Transverse colon (tissue), 4 donors: ENCODE measurements at regions not wholly inside any gene's neighbourhood (a gene's known extent, or its start where the extent isn't known, plus 50 kb on each side); places are given as distances from the start of the nearest gene placed in this dataset.
"Not testable (repeated sequence)": the region's sequence is repeated elsewhere in the genome, so short reads cannot be mapped to it uniquely, and the experiment has no call there.

Experiments used
- DNase-seq: peaks from one replicate; pipeline ENCODE4 v3.0.0-alpha.2; 2019
- H3K27ac ChIP-seq, 4 donors: fragments of 200-600 bp; sonication (generic); 2 replicates each; pipeline ENCODE4 v1.5.1; 2016 to 2018; ENCODE audit warnings: inconsistent platforms in 4 of 4
- H3K27me3 ChIP-seq: fragments of 200-600 bp; sonication (generic); 2 replicates; pipeline ENCODE4 v1.5.1; 2017; ENCODE audit warnings: inconsistent platforms
- H3K36me3 ChIP-seq, 4 donors: fragments of 200-600 bp; sonication (generic); 2 replicates each; pipeline ENCODE4 v1.5.1; 2017 to 2019; ENCODE audit warnings: inconsistent platforms in 4 of 4
- H3K4me1 ChIP-seq, 4 donors: fragments of 200-600 bp; sonication (generic); 2 replicates each; pipeline ENCODE4 v1.5.1; 2017 to 2020; ENCODE audit warnings: inconsistent platforms in 4 of 4
- H3K4me3 ChIP-seq, 4 donors: fragments of 200-600 bp; sonication (generic); 1 replicate in 1 of 4; 2 replicates in 3 of 4; pipeline versions ENCODE4 v1.5.1 to v1.6.1; 2017 to 2019; ENCODE audit warnings: inconsistent platforms in 4 of 4
- H3K9me3 ChIP-seq, 2 donors: fragments of 200-600 bp; sonication (generic); 2 replicates each; pipeline ENCODE4 v1.5.1; 2017 to 2019; ENCODE audit warnings: inconsistent platforms in 2 of 2
- CTCF ChIP-seq, 5 experiments: fragments of 200-600 bp in 3 of 5; fragments of 450-650 bp in 2 of 5; sonication (generic) in 3 of 5; IDR thresholded peaks; 1 replicate in 2 of 5; 2 replicates in 3 of 5; pipeline ENCODE4 v1.5.1; 2016 to 2017; ENCODE audit warnings: antibody characterized with exemption in 5 of 5, inconsistent platforms in 3 of 5, mild to moderate bottlenecking in 2 of 5, moderate library complexity in 1 of 5
- EP300 ChIP-seq: sonication (generic); formaldehyde crosslinking; IDR thresholded peaks from one replicate; pipeline ENCODE4 v1.6.1; 2017; ENCODE audit warnings: antibody characterized with exemption, low read depth
- POLR2A ChIP-seq: fragments of 450-650 bp; IDR thresholded peaks from one replicate; pipeline ENCODE4 v1.6.1; 2016; ENCODE audit warnings: antibody characterized with exemption, mild to moderate bottlenecking, moderate library complexity
- POLR2AphosphoS5 ChIP-seq, 3 donors: sonication (generic); formaldehyde crosslinking; IDR thresholded peaks; one replicate each; pipeline ENCODE4 v1.6.1; 2016; ENCODE audit warnings: antibody characterized with exemption in 3 of 3
- WGBS, 2 donors: methylation state at CpG; one replicate each; pipeline ENCODE4 v1.1.5; 2018; ENCODE audit warnings: low coverage in 1 of 2; 5-methylcytosine and 5-hydroxymethylcytosine counted together
- in situ Hi-C, 4 donors: fragments of 200-750 bp; cut with MboI; loops; one replicate each; pipeline versions ENCODE4 v1.15.0 to v1.15.1; 2017; ENCODE audit warnings: low sequenced_read_pairs in 3 of 4, low pct_ligation_motif_present in 1 of 4, low pct_unique_long_range_greater_than_20kb in 1 of 4
- intact Hi-C: fragments of 100-400 bp; cut with DNase I; formaldehyde crosslinking; loops from one replicate; pipeline ENCODE4 v1.15.1; 2023; ENCODE audit warnings: low total_unique reads

- H3K9me3 ChIP-seq, H3K27ac ChIP-seq, H3K4me1 ChIP-seq, DNase-seq, in situ Hi-C loops, H3K27me3 ChIP-seq, intact Hi-C loops, H3K4me3 ChIP-seq, H3K36me3 ChIP-seq: not testable (repeated sequence)
- WGBS, 2 donors: 95% methylated on average over 8 of the region's 21 CpGs; no CpG with 5 or more reads in 1 of the 2 donors
Observed at GRCh38 chrX:149420566-149420965, 84.5 kb downstream of the IDS start.

- WGBS, 2 donors: 53% methylated on average over 2 of the region's 2 CpGs; no CpG with 5 or more reads in 1 of the 2 donors
- H3K27me3 ChIP-seq: no peaks in the 10 kb centered on the region
- TF ChIP-seq POLR2A (no peak), POLR2AphosphoS5 (IDR thresholded peaks at IDR 0.05) (no peak), CTCF (IDR thresholded peaks at IDR 0.05) (no peak), EP300 (no peak)
- no peaks in the 10 kb centered on the region for H3K9me3 ChIP-seq
- in situ Hi-C loops: no loop called here
- no peaks in the 10 kb centered on the region for H3K4me1 ChIP-seq
- no peak for DNase-seq
- H3K4me3 ChIP-seq: no peak overlapping the region
- intact Hi-C loops: no loop called here
- H3K36me3 ChIP-seq: no peaks in the 10 kb centered on the region
- H3K27ac ChIP-seq: no peak overlapping the region
Observed at GRCh38 chrX:149398027-149398426, 107.1 kb downstream of the IDS start.

DNA sequence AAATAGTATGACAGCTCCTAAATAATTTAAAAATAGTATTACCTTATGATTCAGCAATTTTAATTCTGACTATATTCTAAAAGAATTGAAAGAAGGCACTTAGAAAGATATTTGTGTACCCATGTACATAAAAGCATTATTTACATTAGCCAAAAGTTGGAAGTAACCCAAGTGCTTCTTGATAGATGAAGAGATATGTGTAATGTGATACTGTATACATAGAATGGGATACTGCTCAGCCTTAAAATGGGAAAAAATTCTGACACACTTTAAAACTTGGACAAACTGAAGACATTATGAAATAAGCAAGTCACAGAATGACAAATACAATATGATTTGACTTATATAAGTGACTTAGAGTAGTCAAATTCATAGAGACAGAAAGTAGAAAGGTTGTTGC is 112.2 kb downstream of the IDS start:
- no peaks in the 10 kb centered on the region for H3K36me3 ChIP-seq
- H3K27me3 ChIP-seq: no peaks in the 10 kb centered on the region
- no peak overlapping the region for H3K4me3 ChIP-seq
- DNase-seq: no peak
- H3K9me3 ChIP-seq: no peaks in the 10 kb centered on the region
- TF ChIP-seq EP300: no peak
- TF ChIP-seq CTCF (IDR thresholded peaks at IDR 0.05): no peak
- no peak for TF ChIP-seq POLR2A
- no peak for TF ChIP-seq POLR2AphosphoS5 (IDR thresholded peaks at IDR 0.05)
- H3K4me1 ChIP-seq: no peaks in the 10 kb centered on the region
- H3K27ac ChIP-seq: no peak overlapping the region
- in situ Hi-C loops: no loop called here
- intact Hi-C loops: no loop called here

DNA sequence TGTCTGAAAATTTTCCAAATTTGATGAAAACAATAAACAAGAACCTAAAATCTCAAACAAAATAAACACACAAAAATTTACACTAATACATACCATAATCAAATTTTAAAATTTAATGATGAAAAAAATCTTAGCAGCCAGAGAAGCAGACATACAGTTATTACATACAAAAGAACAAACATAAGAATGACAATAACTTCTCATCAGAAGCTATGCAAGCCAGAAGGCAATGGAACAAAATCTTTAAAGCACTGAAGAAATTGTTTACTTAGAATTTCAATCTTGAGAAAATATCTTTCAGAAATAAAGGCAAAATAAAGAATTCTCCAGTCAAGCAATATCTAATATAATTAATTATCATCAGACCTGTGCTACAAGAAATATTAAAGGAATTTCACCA is 121.3 kb downstream of the IDS start:
- Histone ChIP-seq H3K4me3 (no peak overlapping the region), H3K27me3 (no peaks in the 10 kb centered on the region), H3K9me3 (no peaks in the 10 kb centered on the region), H3K4me1 (no peaks in the 10 kb centered on the region), H3K36me3 (no peaks in the 10 kb centered on the region), H3K27ac (no peak overlapping the region)
- in situ Hi-C loops: no loop called here
- intact Hi-C loops: no loop called here
- no peak for TF ChIP-seq POLR2A
- no peak for TF ChIP-seq EP300
- no peak for TF ChIP-seq POLR2AphosphoS5 (IDR thresholded peaks at IDR 0.05)
- no peak for TF ChIP-seq CTCF (IDR thresholded peaks at IDR 0.05)
- DNase-seq: no peak

- H3K9me3 ChIP-seq: no peaks in the 10 kb centered on the region
- no peak overlapping the region for H3K27ac ChIP-seq
- no peak for DNase-seq
- no peaks in the 10 kb centered on the region for H3K36me3 ChIP-seq
- no peak overlapping the region for H3K4me3 ChIP-seq
- in situ Hi-C loops: no loop called here
- intact Hi-C loops: no loop called here
- no peaks in the 10 kb centered on the region for H3K27me3 ChIP-seq
- H3K4me1 ChIP-seq: no peaks in the 10 kb centered on the region
- TF ChIP-seq POLR2A (no peak), EP300 (no peak), POLR2AphosphoS5 (IDR thresholded peaks at IDR 0.05) (no peak)
- 17 to 52% methylated on average over 1 to 3 of the region's 3 CpGs for WGBS, 2 donors
Observed at GRCh38 chrX:149374751-149375150, 130.4 kb downstream of the IDS start.
